ENCODE measurements at regions not wholly inside any gene's neighbourhood (a gene's known extent, or its start where the extent isn't known, plus 50 kb on each side); places are given as distances from the start of the nearest gene placed in this dataset.

DNA sequence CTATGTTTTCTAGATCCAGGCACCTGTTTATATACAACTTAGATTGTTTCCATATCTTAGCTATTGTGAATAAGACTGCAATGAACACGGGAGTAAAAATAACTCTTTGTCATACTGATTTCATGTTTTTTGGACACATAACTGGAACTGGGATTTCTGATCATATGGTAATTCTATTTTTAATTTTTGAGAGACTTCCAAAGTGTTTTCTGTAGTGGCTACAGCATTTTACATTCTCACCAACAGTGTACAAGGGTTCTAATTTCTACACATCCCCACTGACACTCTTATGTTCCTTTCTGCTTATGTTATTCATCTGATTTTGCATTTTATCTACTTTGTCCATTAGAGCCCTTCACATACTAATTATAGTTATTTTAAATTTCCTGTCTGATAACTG lies 1152.9 kb downstream of the SLITRK1 start:
- H3K9me3 ChIP-seq (ENCODE audit: control extremely low read depth in 1 of 3, control insufficient read depth in 2 of 3, insufficient read depth in 1 of 3, low read length in 2 of 3): peaks cover 0 to 3% (median 0%) of the 10 kb centered on the region in 3 donors
- TF ChIP-seq, protein P1, sequence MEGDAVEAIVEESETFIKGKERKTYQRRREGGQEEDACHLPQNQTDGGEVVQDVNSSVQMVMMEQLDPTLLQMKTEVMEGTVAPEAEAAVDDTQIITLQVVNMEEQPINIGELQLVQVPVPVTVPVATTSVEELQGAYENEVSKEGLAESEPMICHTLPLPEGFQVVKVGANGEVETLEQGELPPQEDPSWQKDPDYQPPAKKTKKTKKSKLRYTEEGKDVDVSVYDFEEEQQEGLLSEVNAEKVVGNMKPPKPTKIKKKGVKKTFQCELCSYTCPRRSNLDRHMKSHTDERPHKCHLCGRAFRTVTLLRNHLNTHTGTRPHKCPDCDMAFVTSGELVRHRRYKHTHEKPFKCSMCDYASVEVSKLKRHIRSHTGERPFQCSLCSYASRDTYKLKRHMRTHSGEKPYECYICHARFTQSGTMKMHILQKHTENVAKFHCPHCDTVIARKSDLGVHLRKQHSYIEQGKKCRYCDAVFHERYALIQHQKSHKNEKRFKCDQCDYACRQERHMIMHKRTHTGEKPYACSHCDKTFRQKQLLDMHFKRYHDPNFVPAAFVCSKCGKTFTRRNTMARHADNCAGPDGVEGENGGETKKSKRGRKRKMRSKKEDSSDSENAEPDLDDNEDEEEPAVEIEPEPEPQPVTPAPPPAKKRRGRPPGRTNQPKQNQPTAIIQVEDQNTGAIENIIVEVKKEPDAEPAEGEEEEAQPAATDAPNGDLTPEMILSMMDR (IDR thresholded peaks at IDR 0.05): no peak
- no peak for TF ChIP-seq EZH2 (IDR thresholded peaks at IDR 0.05; ENCODE audit: borderline replicate concordance, insufficient read depth, low read depth, low read length, poor library complexity, severe bottlenecking)
- no CpG with 5 or more reads among the region's 1 CpG for WGBS (ENCODE audit: insufficient coverage)
- no peak for ATAC-seq (ENCODE audit: low read depth)
- no peaks in the 10 kb centered on the region for H4K20me1 ChIP-seq (ENCODE audit: control insufficient read depth, insufficient read depth, low read length, poor library complexity, severe bottlenecking)
- no peak overlapping the region for H3K4me3 Mint-ChIP-seq
- no peak overlapping the region for H3K9ac ChIP-seq (ENCODE audit: low read length)
- H3K4me2 ChIP-seq (replicated peaks; ENCODE audit: low read depth, low read length, poor library complexity, severe bottlenecking): no peak overlapping the region
- H3K4me3 ChIP-seq (ENCODE audit: control extremely low read depth in 1 of 5, extremely low read depth in 1 of 5, insufficient read depth in 1 of 5, low read depth in 2 of 5, low read length in 4 of 5): no peak overlapping the region
- no peaks in the 10 kb centered on the region for H3K27me3 ChIP-seq (replicated peaks in 1 of 4; ENCODE audit: control extremely low read depth in 1 of 4, control insufficient read depth in 3 of 4, insufficient read depth in 4 of 4, low read length in 3 of 4)
- no peaks in the 10 kb centered on the region for H3K4me1 ChIP-seq (ENCODE audit: control insufficient read depth in 2 of 2, insufficient read depth in 2 of 2, low read length in 2 of 2)
- CTCF ChIA-PET: no interaction called here
- no peaks in the 10 kb centered on the region for H3K27me3 Mint-ChIP-seq
- no peak overlapping the region for H2AFZ ChIP-seq (ENCODE audit: insufficient read depth, low read depth, low read length, poor library complexity, severe bottlenecking)
- H3K4me1 Mint-ChIP-seq: no peaks in the 10 kb centered on the region
- no peaks in the 10 kb centered on the region for H3K36me3 ChIP-seq (replicated peaks in 1 of 2; ENCODE audit: control extremely low read depth in 1 of 2, control insufficient read depth in 1 of 2, extremely low read depth in 1 of 2, insufficient read depth in 2 of 2, low read length in 1 of 2)
- H3K27ac ChIP-seq (ENCODE audit: low read length in 2 of 2): no peak overlapping the region
- H3K79me2 ChIP-seq (ENCODE audit: control insufficient read depth, insufficient read depth, low read length): no peaks in the 10 kb centered on the region
- H3K27ac Mint-ChIP-seq: no peak overlapping the region
- no peak for DNase-seq
- POLR2A ChIA-PET: no interaction called here
- peaks cover 12% of the 10 kb centered on the region for H3K9me3 Mint-ChIP-seq (ENCODE audit: insufficient read depth)
- intact Hi-C loops (cut with micrococcal nuclease): no loop called here

DNA sequence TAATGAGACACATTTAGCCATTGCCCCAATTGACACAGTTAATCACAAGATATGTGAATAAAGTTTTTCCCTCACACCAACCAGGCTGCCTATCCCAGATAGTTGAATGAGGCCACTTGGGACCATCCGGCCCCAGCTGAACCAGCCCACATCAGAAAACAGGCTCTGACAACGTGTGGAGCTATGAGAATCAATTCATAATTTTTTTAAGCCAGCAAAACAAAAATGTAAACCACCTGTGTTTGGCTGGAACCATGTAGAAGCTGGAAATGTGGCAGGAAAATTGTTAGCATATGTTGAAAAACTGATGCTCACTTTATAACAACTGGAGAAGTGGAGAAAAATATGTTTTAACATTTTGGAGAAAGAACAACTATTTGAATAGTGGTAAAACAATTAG lies 1161.3 kb downstream of the SLITRK1 start:
- intact Hi-C loops (cut with micrococcal nuclease): no loop called here
- H3K27ac Mint-ChIP-seq: no peak overlapping the region
- Histone ChIP-seq H3K4me2 (replicated peaks; ENCODE audit: low read depth, low read length, poor library complexity, severe bottlenecking) (no peak overlapping the region), H3K27ac (ENCODE audit: low read length in 2 of 2) (no peak overlapping the region), H3K9me3 (ENCODE audit: control extremely low read depth in 1 of 3, control insufficient read depth in 2 of 3, insufficient read depth in 1 of 3, low read length in 2 of 3) (no peaks in the 10 kb centered on the region), H4K20me1 (ENCODE audit: control insufficient read depth, insufficient read depth, low read length, poor library complexity, severe bottlenecking) (no peaks in the 10 kb centered on the region), H3K4me3 (ENCODE audit: control extremely low read depth in 1 of 5, extremely low read depth in 1 of 5, insufficient read depth in 1 of 5, low read depth in 2 of 5, low read length in 4 of 5) (no peak overlapping the region), H3K36me3 (replicated peaks in 1 of 2; ENCODE audit: control extremely low read depth in 1 of 2, control insufficient read depth in 1 of 2, extremely low read depth in 1 of 2, insufficient read depth in 2 of 2, low read length in 1 of 2) (no peaks in the 10 kb centered on the region), H3K4me1 (ENCODE audit: control insufficient read depth in 2 of 2, insufficient read depth in 2 of 2, low read length in 2 of 2) (no peaks in the 10 kb centered on the region), H3K9ac (ENCODE audit: low read length) (no peak overlapping the region), H3K27me3 (replicated peaks in 1 of 4; ENCODE audit: control extremely low read depth in 1 of 4, control insufficient read depth in 3 of 4, insufficient read depth in 4 of 4, low read length in 3 of 4) (no peaks in the 10 kb centered on the region), H2AFZ (ENCODE audit: insufficient read depth, low read depth, low read length, poor library complexity, severe bottlenecking) (no peak overlapping the region), H3K79me2 (ENCODE audit: control insufficient read depth, insufficient read depth, low read length) (no peaks in the 10 kb centered on the region)
- CTCF ChIA-PET: no interaction called here
- WGBS (ENCODE audit: insufficient coverage): no CpG with 5 or more reads among the region's 2 CpGs
- H3K9me3 Mint-ChIP-seq (ENCODE audit: insufficient read depth): no peaks in the 10 kb centered on the region
- POLR2A ChIA-PET: no interaction called here
- no peaks in the 10 kb centered on the region for H3K27me3 Mint-ChIP-seq
- no peaks in the 10 kb centered on the region for H3K4me1 Mint-ChIP-seq
- no peak for TF ChIP-seq EZH2 (IDR thresholded peaks at IDR 0.05; ENCODE audit: borderline replicate concordance, insufficient read depth, low read depth, low read length, poor library complexity, severe bottlenecking)
- TF ChIP-seq, protein P1 (IDR thresholded peaks at IDR 0.05): no peak
- DNase-seq: no peak
- ATAC-seq (ENCODE audit: low read depth): no peak
- no peak overlapping the region for H3K4me3 Mint-ChIP-seq
